HepG2 (cell line): ENCODE measurements at regions not wholly inside any gene's neighbourhood (a gene's known extent, or its start where the extent isn't known, plus 50 kb on each side); places are given as distances from the start of the nearest gene placed in this dataset.

ENCODE experiments used
- ARNTL ChIP-seq: sonication (generic); formaldehyde crosslinking; IDR thresholded peaks from 2 replicates; pipeline ENCODE4 v1.4.0; 2020; ENCODE audit warnings: mild to moderate bottlenecking, missing genetic modification reagents
- EP300 ChIP-seq, 3 experiments: sonication (generic) in 1 of 3; formaldehyde crosslinking in 1 of 3; IDR thresholded peaks; 2 replicates each; pipeline versions ENCODE4 v1.5.1 to v1.6.1; 2011 to 2020; ENCODE audit warnings: low read depth in 2 of 3, low read length in 2 of 3, borderline replicate concordance in 1 of 3, improper control_type of control experiment in 1 of 3, mild to moderate bottlenecking in 1 of 3, missing genetic modification reagents in 1 of 3, moderate library complexity in 1 of 3
- FLYWCH1 ChIP-seq: sonication (generic); formaldehyde crosslinking; IDR thresholded peaks from 2 replicates; pipeline ENCODE4 v1.8.1; 2023; ENCODE audit warnings: mild to moderate bottlenecking, missing genetic modification reagents
- KAT7 ChIP-seq: IDR thresholded peaks from 2 replicates; pipeline ENCODE4 v1.6.1; 2018; ENCODE audit warnings: borderline replicate concordance, missing compliant biosample characterization
- MAFF ChIP-seq: IDR thresholded peaks from 2 replicates; pipeline ENCODE4 v1.6.1; 2011; ENCODE audit warnings: low read depth, low read length, improper control_type of control experiment
- PAF1 ChIP-seq: IDR thresholded peaks from 2 replicates; pipeline ENCODE4 v1.6.1; 2016; ENCODE audit warnings: missing genetic modification reagents, missing compliant biosample characterization
- POGZ ChIP-seq: sonication (generic); formaldehyde crosslinking; IDR thresholded peaks from 2 replicates; pipeline ENCODE4 v1.4.0; 2020; ENCODE audit warnings: mild to moderate bottlenecking, missing genetic modification reagents
- POLR2AphosphoS2 ChIP-seq: IDR thresholded peaks from 2 replicates; pipeline ENCODE4 v1.6.1; 2011; ENCODE audit warnings: low read depth, low read length, improper control_type of control experiment
- RAD21 ChIP-seq: fragments of 450-650 bp; formaldehyde crosslinking; IDR thresholded peaks from 2 replicates; pipeline ENCODE4 v1.5.0; 2020; ENCODE audit warnings: mild to moderate bottlenecking
- TBX2 ChIP-seq: sonication (generic); formaldehyde crosslinking; IDR thresholded peaks from 2 replicates; pipeline ENCODE4 v1.5.0; 2020; ENCODE audit warnings: missing genetic modification reagents, mild to moderate bottlenecking, borderline replicate concordance
- ZNF33B ChIP-seq: sonication (generic); formaldehyde crosslinking; IDR thresholded peaks from 2 replicates; pipeline ENCODE4 v1.5.1; 2020; ENCODE audit warnings: mild to moderate bottlenecking, missing genetic modification reagents
- ZNF746 ChIP-seq: sonication (generic); formaldehyde crosslinking; IDR thresholded peaks from 2 replicates; pipeline ENCODE4 v1.8.0; 2022; ENCODE audit warnings: mild to moderate bottlenecking, missing genetic modification reagents
- ZNF768 ChIP-seq: sonication (generic); formaldehyde crosslinking; IDR thresholded peaks from 2 replicates; pipeline ENCODE4 v1.4.0; 2020; ENCODE audit warnings: missing genetic modification reagents
- ZNF792 ChIP-seq: IDR thresholded peaks from 2 replicates; pipeline ENCODE4 v1.6.1; 2016
- TF ChIP-seq, protein P1 (sequence below): sonication (generic); formaldehyde crosslinking; IDR thresholded peaks from 2 replicates; pipeline ENCODE4 v1.5.0; 2020; ENCODE audit warnings: missing genetic modification reagents
- TF ChIP-seq, protein P2 (sequence below): sonication (generic); formaldehyde crosslinking; IDR thresholded peaks from 2 replicates; pipeline ENCODE4 v1.4.0; 2020; ENCODE audit warnings: missing genetic modification reagents
- TF ChIP-seq, protein P3 (sequence below): IDR thresholded peaks from 2 replicates; pipeline ENCODE4 v1.6.1; 2016; ENCODE audit warnings: low read depth, missing genetic modification reagents, missing compliant biosample characterization
- TF ChIP-seq, protein P4 (sequence below): IDR thresholded peaks from 2 replicates; pipeline ENCODE4 v1.6.1; 2018; ENCODE audit warnings: missing genetic modification reagents, mild to moderate bottlenecking, missing compliant biosample characterization

DNA sequence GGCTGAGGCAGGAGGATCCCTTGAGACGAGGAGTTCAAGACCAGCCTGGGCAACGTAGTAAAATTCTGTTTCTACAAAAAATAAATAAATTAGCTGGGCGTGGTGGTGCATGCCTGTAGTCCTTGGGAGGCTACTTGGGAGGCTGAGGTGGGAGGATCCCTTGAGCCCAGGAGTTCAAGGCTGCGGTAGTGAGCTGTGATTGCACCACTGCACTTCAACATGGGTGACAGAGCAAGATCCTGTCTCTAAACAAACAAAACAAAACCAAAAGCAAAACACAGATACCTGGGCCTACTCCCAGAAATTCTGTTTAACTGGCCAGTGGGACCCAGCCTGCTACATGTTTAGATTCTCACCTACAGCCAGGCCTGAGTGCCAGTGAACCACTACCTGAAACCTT, 74.6 kb upstream of the MEDAG start (continued):
- TF ChIP-seq, protein P1, sequence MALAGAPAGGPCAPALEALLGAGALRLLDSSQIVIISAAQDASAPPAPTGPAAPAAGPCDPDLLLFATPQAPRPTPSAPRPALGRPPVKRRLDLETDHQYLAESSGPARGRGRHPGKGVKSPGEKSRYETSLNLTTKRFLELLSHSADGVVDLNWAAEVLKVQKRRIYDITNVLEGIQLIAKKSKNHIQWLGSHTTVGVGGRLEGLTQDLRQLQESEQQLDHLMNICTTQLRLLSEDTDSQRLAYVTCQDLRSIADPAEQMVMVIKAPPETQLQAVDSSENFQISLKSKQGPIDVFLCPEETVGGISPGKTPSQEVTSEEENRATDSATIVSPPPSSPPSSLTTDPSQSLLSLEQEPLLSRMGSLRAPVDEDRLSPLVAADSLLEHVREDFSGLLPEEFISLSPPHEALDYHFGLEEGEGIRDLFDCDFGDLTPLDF (CRISPR knock-in tag) = no peak
- TF ChIP-seq ZNF33B (no peak), ZNF792 (CRISPR knock-in tag) (peak; percentile 96; the same call in 1 of the 2 replicates), POLR2AphosphoS2 (no peak), FLYWCH1 (no peak), MAFF (no peak), RAD21 (CRISPR knock-in tag) (no peak), ZNF746 (CRISPR knock-in tag) (no peak), EP300 (IDR thresholded peaks at IDR 0.05; ENCODE audit: low read depth in 2 of 2, low read length in 2 of 2) (peak; percentile 28 to 69; a peak in 2 of 4 replicates), EP300 (CRISPR knock-in tag; IDR thresholded peaks at IDR 0.05; ENCODE audit: borderline replicate concordance) (no peak; the same call in 1 of the 2 replicates), ZNF768 (no peak), POGZ (peak; percentile 51), KAT7 (CRISPR knock-in tag) (no peak), ARNTL (CRISPR knock-in tag) (no peak), TBX2 (CRISPR knock-in tag) (no peak), PAF1 (CRISPR knock-in tag) (no peak)
- TF ChIP-seq, protein P2, sequence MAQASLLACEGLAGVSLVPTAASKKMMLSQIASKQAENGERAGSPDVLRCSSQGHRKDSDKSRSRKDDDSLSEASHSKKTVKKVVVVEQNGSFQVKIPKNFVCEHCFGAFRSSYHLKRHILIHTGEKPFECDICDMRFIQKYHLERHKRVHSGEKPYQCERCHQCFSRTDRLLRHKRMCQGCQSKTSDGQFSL (CRISPR knock-in tag) = no peak
- TF ChIP-seq, protein P3, sequence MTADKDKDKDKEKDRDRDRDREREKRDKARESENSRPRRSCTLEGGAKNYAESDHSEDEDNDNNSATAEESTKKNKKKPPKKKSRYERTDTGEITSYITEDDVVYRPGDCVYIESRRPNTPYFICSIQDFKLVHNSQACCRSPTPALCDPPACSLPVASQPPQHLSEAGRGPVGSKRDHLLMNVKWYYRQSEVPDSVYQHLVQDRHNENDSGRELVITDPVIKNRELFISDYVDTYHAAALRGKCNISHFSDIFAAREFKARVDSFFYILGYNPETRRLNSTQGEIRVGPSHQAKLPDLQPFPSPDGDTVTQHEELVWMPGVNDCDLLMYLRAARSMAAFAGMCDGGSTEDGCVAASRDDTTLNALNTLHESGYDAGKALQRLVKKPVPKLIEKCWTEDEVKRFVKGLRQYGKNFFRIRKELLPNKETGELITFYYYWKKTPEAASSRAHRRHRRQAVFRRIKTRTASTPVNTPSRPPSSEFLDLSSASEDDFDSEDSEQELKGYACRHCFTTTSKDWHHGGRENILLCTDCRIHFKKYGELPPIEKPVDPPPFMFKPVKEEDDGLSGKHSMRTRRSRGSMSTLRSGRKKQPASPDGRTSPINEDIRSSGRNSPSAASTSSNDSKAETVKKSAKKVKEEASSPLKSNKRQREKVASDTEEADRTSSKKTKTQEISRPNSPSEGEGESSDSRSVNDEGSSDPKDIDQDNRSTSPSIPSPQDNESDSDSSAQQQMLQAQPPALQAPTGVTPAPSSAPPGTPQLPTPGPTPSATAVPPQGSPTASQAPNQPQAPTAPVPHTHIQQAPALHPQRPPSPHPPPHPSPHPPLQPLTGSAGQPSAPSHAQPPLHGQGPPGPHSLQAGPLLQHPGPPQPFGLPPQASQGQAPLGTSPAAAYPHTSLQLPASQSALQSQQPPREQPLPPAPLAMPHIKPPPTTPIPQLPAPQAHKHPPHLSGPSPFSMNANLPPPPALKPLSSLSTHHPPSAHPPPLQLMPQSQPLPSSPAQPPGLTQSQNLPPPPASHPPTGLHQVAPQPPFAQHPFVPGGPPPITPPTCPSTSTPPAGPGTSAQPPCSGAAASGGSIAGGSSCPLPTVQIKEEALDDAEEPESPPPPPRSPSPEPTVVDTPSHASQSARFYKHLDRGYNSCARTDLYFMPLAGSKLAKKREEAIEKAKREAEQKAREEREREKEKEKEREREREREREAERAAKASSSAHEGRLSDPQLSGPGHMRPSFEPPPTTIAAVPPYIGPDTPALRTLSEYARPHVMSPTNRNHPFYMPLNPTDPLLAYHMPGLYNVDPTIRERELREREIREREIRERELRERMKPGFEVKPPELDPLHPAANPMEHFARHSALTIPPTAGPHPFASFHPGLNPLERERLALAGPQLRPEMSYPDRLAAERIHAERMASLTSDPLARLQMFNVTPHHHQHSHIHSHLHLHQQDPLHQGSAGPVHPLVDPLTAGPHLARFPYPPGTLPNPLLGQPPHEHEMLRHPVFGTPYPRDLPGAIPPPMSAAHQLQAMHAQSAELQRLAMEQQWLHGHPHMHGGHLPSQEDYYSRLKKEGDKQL (CRISPR knock-in tag) = no peak
- TF ChIP-seq, protein P4, sequence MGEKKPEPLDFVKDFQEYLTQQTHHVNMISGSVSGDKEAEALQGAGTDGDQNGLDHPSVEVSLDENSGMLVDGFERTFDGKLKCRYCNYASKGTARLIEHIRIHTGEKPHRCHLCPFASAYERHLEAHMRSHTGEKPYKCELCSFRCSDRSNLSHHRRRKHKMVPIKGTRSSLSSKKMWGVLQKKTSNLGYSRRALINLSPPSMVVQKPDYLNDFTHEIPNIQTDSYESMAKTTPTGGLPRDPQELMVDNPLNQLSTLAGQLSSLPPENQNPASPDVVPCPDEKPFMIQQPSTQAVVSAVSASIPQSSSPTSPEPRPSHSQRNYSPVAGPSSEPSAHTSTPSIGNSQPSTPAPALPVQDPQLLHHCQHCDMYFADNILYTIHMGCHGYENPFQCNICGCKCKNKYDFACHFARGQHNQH (CRISPR knock-in tag) = 0 out of 2 replicates have a peak, but pooled peaks have one; percentile 25
